ENCODE measurements at regions not wholly inside any gene's neighbourhood (a gene's known extent, or its start where the extent isn't known, plus 50 kb on each side); places are given as distances from the start of the nearest gene placed in this dataset.

DNA sequence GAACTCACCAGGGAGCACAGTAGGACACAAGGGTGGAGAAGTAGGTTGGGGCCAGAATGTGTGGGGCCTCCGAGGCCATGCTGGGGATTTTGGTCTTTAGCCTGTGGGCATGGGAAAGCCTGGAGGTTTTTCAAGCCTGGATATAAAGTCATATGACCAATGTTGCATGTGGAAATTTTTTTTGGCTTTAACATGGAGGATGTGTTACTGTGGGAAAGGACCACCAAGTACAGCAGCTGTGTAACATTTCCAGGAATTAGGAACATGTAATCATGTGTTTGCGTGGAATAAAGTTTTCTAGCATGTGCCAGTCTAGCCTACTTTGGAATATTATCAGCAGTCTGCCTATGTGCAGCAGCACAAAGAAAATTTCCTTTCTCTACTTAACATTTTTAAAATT lies 78.5 kb downstream of the TNFSF18 start:
- H3K9ac ChIP-seq (ENCODE audit: control insufficient read depth, extremely low read depth, insufficient read depth, low read length), result peak overlapping the region; percentile 35
- H2AFZ ChIP-seq (ENCODE audit: control insufficient read depth, low read length), result peak overlapping the region; percentile 65
- DNase-seq (ENCODE audit: low read depth, low spot score) (no peak), FAIRE-seq (no peak)
- H3K4me1 ChIP-seq (ENCODE audit: control insufficient read depth, extremely low read depth, insufficient read depth, low read length), result peaks cover 65% of the 10 kb centered on the region
- no peaks in the 10 kb centered on the region for H3K27me3 ChIP-seq (ENCODE audit: control insufficient read depth, extremely low read depth, insufficient read depth, low read length)
- peak overlapping the region; percentile 11 for H3K4me2 ChIP-seq (ENCODE audit: control insufficient read depth, extremely low read depth, insufficient read depth, low read depth, low read length)
- no peak overlapping the region for H3K4me3 ChIP-seq (ENCODE audit: control insufficient read depth in 2 of 3, extremely low read depth in 1 of 3, insufficient read depth in 2 of 3, low read depth in 1 of 3, low read length in 3 of 3)
- dilution Hi-C loops (cut with MboI; ENCODE audit: extremely low pct_ligation_motif_present, low sequenced_read_pairs), result no loop called here
- H3K27ac ChIP-seq (ENCODE audit: control insufficient read depth, insufficient read depth, low read length), result peak overlapping the region; percentile 82
- no peaks in the 10 kb centered on the region for H4K20me1 ChIP-seq (ENCODE audit: control insufficient read depth, extremely low read depth, insufficient read depth, low read length)
- TF ChIP-seq, protein P1, sequence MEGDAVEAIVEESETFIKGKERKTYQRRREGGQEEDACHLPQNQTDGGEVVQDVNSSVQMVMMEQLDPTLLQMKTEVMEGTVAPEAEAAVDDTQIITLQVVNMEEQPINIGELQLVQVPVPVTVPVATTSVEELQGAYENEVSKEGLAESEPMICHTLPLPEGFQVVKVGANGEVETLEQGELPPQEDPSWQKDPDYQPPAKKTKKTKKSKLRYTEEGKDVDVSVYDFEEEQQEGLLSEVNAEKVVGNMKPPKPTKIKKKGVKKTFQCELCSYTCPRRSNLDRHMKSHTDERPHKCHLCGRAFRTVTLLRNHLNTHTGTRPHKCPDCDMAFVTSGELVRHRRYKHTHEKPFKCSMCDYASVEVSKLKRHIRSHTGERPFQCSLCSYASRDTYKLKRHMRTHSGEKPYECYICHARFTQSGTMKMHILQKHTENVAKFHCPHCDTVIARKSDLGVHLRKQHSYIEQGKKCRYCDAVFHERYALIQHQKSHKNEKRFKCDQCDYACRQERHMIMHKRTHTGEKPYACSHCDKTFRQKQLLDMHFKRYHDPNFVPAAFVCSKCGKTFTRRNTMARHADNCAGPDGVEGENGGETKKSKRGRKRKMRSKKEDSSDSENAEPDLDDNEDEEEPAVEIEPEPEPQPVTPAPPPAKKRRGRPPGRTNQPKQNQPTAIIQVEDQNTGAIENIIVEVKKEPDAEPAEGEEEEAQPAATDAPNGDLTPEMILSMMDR (optimal IDR thresholded peaks at IDR 0.05 in 1 of 3, IDR thresholded peaks at IDR 0.05 in 1 of 3, conservative IDR thresholded peaks at IDR 0.05 in 1 of 3; ENCODE audit: extremely low read depth in 1 of 3, insufficient read depth in 2 of 3, low read length in 3 of 3), result no peak
- no peaks in the 10 kb centered on the region for H3K36me3 ChIP-seq (ENCODE audit: control insufficient read depth in 2 of 2, extremely low read depth in 1 of 2, insufficient read depth in 2 of 2, low read length in 2 of 2)
- no peaks in the 10 kb centered on the region for H3K9me3 ChIP-seq (ENCODE audit: control insufficient read depth, low read depth, low read length)
- no peaks in the 10 kb centered on the region for H3K79me2 ChIP-seq (ENCODE audit: control insufficient read depth, insufficient read depth, low read length)
- H3K9me1 ChIP-seq (ENCODE audit: control insufficient read depth, extremely low read depth, insufficient read depth, low read length), result no peaks in the 10 kb centered on the region

DNA sequence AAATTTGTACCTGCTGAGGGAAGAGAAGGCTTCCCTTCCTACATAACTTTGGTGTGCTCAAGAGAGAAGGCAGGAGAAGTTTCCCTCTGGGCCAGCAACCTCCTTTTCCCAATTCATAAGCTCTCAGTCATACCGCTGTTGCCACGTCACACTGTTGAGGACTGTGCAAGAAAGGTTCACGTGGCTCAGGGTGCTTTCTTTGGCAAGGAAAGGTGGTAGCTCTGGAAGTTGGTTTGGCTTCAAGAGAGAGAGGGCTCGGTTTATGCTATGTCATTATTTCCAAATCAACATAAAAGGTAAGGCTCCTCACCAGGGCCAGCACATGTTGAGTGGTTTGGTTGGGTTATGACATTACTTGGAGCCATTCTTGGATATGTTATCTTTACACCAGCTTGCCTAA lies 77.3 kb downstream of the TNFSF18 start:
- H4K20me1 ChIP-seq (ENCODE audit: control insufficient read depth, extremely low read depth, insufficient read depth, low read length), result no peaks in the 10 kb centered on the region
- no peaks in the 10 kb centered on the region for H3K9me1 ChIP-seq (ENCODE audit: control insufficient read depth, extremely low read depth, insufficient read depth, low read length)
- peak overlapping the region; percentile 40 for H3K4me2 ChIP-seq (ENCODE audit: control insufficient read depth, extremely low read depth, insufficient read depth, low read depth, low read length)
- peak; percentile 99 for FAIRE-seq
- peak overlapping the region; percentile 46 for H2AFZ ChIP-seq (ENCODE audit: control insufficient read depth, low read length)
- peaks cover 56% of the 10 kb centered on the region for H3K4me1 ChIP-seq (ENCODE audit: control insufficient read depth, extremely low read depth, insufficient read depth, low read length)
- dilution Hi-C loops (cut with MboI; ENCODE audit: extremely low pct_ligation_motif_present, low sequenced_read_pairs), result no loop called here
- H3K79me2 ChIP-seq (ENCODE audit: control insufficient read depth, insufficient read depth, low read length), result no peaks in the 10 kb centered on the region
- DNase-seq (ENCODE audit: low read depth, low spot score), result peak; percentile 55
- H3K4me3 ChIP-seq (ENCODE audit: control insufficient read depth in 2 of 3, extremely low read depth in 1 of 3, insufficient read depth in 2 of 3, low read depth in 1 of 3, low read length in 3 of 3), result no peak overlapping the region
- H3K27ac ChIP-seq (ENCODE audit: control insufficient read depth, insufficient read depth, low read length), result peak overlapping the region; percentile 54
- no peaks in the 10 kb centered on the region for H3K27me3 ChIP-seq (ENCODE audit: control insufficient read depth, extremely low read depth, insufficient read depth, low read length)
- peak overlapping the region; percentile 51 for H3K9ac ChIP-seq (ENCODE audit: control insufficient read depth, extremely low read depth, insufficient read depth, low read length)
- TF ChIP-seq EZH2 (IDR thresholded peaks at IDR 0.05; ENCODE audit: low read length), result no peak
- TF ChIP-seq, protein P1 (optimal IDR thresholded peaks at IDR 0.05 in 1 of 3, IDR thresholded peaks at IDR 0.05 in 1 of 3, conservative IDR thresholded peaks at IDR 0.05 in 1 of 3; ENCODE audit: extremely low read depth in 1 of 3, insufficient read depth in 2 of 3, low read length in 3 of 3), result no peak
- H3K36me3 ChIP-seq (ENCODE audit: control insufficient read depth in 2 of 2, extremely low read depth in 1 of 2, insufficient read depth in 2 of 2, low read length in 2 of 2), result no peaks in the 10 kb centered on the region
- no peaks in the 10 kb centered on the region for H3K9me3 ChIP-seq (ENCODE audit: control insufficient read depth, low read depth, low read length)
